NCI-H1930 (cell line): ENCODE measurements at regions not wholly inside any gene's neighbourhood (a gene's known extent, or its start where the extent isn't known, plus 50 kb on each side); places are given as distances from the start of the nearest gene placed in this dataset.

Experiments used
- DNase-seq, 2 experiments: peaks; one replicate each; lab custom pipeline; 2025; lab: John Stamatoyannopoulos, UW

DNA sequence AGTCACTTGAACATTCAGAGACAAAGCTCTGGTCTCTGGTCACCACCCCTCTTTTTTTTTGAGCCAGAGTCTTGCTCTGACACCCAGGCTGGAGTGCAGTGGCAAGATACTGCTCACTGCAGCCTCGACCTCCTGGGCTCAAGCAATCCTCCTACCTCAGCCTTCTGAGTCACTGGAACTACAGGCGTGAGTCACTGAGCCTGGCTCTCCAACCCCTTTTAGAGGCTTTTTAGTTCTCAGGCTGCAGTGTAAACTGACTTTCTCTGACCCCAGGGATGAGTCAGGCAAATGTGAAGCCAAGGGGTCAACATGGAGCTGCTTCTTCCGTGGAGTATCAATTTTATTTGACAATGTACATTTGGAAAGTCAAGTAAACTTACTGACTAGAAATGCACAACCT is 229.2 kb downstream of the PTTG2 start:
- no peak for DNase-seq

DNA sequence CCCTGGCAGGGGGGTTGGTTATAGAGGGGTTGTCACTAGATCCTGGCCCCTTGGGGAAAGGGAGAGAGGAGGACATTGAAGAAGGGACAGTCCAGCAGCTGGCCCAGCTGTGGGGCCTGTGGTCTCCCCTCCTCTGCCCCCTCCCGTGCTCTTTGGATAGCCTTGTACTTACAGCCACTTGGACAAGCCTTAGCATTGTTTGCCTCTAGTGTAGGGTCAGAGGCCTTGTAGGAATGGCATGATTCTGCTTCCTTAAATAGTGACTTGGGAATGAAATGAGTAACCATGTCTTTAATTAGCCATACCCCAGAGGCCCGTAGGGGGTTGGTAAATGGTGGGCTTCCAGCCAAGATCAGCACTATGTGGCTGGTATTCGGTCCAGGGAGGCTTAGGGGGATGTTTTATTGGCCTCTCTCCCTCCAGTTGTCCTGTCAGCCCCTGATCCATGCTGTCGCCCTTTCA is 230.6 kb downstream of the PTTG2 start:
- DNase-seq = no peak

DNA sequence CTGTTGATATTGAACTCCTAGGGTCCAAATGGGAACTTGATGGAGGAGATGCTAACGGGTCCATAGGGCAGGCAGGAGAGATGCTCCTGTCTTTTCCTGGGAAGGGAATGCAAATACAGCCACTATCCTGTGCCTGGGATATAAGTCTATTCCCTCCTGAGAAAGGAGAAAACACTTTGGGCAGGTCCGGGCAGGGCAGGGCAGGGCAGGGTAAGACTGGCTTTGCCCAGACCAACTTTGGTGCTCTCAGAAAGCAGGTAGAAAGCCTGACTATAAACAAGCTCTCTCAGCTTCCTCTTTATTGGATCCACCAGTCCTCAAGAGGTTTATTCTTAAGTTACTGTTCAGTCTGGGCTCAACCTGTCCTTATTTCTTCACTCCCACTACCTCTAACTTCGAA is 232.3 kb downstream of the PTTG2 start:
- DNase-seq = no peak

DNA sequence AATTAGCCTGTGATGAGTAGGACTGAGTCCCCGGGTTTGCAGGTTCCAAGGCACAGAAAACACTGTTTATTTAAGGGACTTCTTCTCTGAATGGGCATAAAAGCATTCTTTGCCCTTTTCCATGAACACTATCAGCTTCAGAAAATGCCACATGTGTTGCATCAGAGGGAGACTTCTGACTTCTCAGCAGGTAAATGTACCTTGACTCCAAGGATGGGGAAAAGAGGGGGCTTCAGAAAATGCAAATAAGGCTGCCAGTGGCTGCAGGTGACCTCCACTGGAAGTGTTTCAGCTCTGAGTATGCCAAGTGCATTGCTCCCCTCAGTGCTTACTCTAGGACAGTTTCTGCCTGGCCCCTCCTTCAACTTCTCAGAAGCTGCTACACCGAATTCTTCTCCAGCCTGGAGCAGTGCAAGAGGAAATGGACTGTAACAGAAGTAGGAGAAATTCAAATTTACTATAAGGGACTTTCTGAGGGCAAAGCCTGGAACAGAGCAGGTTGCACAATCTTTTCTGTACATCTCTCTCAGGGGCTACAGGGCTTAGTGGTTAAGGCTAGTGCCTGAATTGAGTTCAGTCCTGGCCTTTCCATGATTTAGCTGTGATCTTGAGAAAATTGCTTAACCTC is 233.2 kb downstream of the PTTG2 start:
- DNase-seq = no peak

DNA sequence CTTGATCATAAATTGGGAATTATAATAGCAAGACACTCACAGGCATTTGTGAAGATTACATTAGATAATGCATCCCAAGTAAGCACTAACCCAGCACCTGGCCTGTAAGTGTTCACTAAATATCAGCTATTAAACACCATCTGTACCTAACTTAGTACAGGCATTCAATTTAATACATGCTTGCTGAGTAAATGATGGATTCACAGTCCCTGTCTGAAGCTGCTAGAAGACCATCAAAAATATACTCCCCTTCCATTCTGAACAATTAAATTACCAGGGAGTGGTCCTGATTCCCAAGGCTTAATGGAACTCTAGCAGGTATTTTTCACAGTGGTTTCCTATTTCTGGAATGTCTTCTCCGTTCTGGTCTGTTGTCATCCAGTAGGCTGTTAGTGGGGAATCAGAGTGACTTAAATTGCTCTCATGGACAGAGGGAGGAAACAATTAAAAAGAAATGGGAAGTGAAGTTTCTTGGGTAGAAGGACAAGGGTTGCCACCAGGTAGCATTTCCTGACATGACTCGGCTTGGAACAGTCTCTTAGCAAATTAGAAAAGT is 233.9 kb downstream of the PTTG2 start:
- no peak for DNase-seq

DNA sequence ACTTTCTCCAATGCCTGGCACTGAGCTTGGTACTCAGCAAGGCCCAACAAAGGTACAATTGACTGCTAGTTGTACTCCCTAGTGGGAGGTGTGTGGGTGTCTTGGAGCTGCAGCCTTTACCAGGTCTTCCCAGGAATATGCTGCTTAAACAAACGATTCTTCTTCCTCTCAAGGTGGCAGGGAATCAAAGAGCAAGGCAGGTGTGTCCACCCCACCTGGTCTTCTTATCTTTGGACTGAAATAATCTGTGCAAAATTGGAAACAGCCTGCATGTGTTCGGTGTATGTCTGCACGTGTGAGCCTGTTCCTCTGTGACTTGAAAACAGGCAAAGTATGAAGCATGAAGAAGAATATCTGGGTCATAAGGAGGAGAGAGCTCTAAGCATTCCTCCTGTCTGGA is 235.3 kb downstream of the PTTG2 start:
- DNase-seq = no peak

DNA sequence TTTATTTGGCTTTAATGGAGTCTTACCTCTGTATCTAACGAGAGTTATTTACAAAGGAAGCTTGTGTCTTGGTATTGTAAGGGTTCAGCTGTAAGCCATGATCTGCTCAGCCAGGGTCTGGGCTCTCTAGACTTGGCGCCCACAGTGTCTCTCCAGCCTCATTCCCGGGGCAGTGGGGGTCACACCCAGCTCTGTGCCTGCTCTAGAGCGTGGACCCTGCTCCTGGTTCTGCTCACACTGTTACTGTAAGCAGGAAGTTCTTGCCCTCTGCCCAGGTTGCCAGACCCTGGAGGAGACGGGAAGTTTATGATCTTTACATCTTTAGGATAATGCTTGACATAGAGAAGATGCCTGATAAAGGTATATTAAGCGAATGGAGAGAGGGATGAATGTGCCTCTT is 235.7 kb downstream of the PTTG2 start:
- DNase-seq = no peak

DNA sequence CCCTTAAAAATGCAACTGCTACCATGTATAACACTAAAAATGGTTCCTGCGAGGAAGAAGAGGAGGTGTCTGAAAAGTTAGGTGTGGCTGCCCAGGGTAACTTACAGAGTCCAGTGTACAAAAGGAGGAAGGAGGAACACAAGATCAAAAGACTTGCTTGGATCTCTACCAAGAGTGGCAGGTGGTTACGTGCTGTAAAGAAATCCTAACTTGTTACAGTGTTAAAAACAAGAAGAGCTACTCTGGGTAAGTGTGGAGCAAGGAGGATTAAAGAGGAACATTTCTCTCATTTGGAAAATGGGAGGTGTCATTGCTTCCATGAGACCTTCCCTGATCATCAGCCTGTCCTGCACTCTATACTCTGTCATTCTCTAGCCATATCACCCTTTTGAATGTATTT is 242.0 kb downstream of the PTTG2 start:
- no peak for DNase-seq

DNA sequence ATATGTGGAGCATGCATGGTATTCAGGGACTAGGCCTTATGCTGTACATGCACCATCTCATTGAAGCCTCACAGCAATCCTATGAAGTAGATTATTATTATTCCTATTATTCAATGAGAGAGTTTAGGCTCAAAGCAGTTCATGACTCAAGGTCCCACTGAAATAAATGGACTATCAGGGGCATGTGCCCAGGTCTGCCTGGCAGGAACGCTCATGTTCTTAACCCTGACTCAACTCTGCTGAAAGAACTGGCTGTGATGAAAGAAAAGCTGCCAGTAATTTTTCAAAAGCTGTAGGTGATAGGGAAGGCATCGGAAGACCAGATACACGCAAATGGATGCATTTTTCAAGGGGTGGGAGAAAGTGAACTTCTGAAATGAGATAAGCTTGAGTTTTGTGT is 243.4 kb downstream of the PTTG2 start:
- DNase-seq = no peak

DNA sequence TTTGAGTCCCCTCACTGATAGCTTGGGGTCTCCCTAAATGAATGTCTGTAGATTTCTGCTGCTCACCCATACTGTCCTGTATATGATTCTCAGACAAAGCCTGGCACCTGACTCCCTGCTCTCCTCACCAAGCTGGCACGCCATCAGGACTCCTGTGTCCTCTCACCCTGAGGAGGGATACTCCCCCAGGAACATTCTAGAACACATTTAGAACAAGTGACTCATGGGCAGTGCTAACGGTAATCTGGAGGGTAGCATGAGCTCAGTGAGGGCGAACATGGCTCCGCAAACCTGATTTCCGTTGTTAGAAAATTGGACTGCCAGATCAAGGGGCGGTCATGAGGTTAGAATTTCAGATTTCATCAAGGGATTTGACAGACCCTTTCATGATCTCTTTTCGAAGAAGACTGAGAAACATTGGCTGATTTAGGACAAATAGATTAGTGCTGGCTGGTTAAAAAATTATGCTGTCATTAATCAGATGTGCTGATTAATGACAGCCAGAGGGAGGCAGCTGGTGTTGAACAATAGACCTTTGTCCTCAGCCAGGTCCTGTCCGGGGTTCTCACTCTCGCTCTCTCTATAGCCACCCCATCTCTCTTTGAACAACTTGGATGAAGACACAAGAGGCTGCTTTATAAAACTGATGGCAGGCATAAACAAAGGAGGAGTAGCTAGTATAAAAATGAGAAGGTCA is 244.3 kb downstream of the PTTG2 start:
- no peak for DNase-seq

DNA sequence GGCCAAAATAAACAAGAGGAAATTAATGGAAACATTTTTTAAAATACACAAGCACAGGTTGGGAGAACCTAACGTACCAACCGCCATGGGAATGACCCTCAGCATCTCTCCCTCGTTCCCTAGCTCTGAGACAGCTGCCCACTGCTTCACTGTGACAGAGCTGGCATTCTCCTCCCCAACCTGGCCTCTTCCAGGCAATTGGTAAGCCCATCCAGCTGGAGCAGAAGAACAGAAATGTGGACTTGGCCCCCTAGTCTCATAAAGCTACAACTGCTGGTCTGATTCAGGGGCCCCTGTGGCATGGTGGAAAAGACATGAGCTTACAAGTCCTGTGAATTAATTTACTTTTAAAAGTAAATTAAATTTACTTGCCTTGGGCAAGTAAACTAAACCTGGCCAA is 245.1 kb downstream of the PTTG2 start:
- no peak for DNase-seq

DNA sequence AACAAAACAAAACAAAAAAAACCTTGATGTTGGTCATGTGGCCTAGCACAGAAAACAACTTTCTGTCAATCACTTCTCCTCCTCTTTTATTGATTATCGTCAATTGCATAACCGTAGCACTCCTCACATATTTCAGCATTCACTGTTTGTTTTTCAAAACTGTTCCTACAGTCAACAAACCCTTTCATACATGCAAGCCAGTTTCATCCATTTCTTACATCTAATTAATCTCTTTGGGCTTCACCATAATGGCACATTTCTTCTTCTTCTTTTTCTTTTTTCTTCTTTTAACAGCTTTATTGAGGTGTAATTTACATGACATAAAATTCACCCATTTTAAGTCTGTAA is 246.9 kb downstream of the PTTG2 start:
- DNase-seq = no peak

DNA sequence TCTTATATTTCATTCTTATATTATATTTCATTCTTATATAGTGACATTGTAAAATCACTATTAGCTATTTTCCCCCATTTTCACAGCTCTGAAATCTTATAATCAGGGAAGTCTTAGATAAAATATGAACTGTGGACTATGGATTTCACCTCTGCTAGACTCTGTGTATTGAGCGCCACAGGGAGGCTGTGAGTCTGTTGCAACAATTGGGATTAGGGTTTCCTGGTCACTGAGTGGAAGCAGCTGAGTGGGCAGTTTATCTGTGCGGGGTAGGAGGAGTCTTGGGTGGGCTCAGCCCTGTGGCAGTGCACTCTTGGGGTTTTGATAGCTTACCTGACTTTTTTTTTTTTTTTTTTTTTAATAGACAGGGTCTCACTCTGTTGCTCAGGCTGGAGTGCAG is 249.5 kb downstream of the PTTG2 start:
- DNase-seq = no peak

DNA sequence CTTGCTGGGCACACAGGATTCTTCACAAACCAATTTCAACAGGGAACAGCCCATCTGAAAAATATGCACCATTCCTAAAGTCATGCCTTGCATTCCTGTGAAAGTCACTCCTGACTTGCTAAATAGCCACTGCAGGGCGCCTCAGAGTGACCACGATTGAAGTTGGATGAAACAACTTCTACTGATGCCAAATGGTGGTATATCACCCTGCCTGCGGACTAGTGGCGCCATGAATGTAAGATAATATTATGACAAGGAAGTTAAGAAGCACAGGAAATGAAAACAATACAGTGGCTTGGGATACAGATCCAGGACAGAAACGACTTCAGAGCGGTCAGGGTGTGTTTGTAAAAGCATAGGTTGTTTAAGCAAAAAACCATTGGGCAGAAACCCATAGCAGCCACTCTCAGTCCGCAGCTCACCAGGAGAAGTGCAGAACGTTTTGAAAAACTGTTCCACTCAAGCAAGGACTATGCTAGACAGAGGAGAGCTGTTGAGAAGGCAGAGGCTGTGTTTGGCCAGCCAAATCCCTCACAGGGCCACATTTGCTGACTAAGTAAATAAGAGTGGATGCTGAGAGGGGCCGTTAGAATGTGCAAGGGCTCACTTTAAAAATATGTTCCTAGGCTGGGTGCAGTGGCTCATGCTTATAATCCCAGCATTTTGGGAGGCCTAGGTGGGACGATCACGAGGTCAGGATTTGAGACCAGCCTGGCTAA is 250.4 kb downstream of the PTTG2 start:
- no peak for DNase-seq

DNA sequence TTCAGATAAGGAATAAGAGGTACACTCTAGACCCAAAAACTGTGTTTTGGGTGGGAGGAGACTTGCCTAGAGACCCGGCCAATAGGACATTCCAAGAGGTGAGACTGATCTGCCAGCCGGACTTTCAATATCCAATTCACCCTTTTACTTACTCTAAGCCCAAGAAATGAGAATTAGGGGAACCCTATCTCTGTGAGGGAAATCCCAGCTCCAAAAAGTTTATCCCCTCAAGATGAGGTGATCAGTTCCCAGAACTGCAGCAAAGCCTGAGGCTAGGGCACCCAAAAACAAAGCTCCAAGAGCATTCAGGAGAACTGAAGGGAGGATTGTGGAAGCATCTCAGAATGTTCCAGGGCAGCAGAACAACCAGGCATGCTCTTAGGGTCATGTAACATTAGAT is 251.7 kb downstream of the PTTG2 start:
- no peak for DNase-seq

DNA sequence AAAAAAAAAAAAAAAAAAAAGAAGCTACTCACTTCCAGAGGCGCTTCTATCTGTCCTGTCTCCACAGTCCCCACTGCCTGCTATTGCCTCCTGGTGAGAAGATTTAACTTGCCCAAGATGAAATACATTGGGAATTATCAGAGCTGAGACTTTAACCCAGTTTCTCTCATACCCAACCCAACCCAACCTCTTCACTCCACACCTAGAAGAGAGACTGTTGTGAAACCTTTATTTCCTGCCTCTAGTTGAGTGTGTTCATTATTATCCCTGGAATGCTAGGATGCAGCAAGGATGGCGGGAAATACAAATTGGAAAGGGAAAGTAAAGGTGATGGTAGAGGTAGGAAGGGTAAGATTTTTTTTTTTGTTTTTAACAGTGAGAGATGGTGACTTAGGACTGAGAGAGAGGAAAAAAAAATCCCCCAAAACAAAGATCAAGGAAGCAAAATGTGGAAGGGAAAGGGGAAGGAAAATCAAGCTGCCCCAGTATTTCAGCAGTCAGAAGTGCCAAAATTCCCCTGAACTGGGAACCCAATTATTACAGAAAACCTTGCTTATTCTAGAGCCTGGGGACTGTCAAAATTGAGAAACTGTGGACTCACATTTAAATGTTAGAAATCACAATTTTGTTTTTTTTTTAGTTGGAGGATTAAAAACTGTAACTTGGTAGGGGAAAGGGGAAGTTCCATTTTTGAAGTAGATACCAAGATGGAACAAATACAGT is 253.0 kb downstream of the PTTG2 start:
- no peak for DNase-seq

DNA sequence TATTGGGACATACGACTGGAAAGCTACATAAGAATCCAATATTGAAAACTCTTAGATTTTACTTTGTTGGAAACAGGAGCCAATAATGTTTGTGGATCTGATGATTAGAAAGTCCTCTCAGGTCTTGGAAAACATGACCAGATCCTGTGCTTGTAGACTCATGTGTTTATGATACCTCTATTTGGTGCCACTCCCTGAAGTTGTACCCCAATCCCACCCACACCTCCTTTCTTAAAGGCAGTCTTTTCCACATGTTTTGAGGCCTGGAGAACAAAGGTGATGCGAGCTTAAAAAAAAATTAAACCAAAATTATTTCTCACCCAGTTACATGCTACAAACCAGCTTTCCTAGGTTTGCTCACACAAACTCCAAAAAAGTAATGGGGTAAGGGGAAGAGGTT is 262.7 kb downstream of the PTTG2 start:
- no peak for DNase-seq

DNA sequence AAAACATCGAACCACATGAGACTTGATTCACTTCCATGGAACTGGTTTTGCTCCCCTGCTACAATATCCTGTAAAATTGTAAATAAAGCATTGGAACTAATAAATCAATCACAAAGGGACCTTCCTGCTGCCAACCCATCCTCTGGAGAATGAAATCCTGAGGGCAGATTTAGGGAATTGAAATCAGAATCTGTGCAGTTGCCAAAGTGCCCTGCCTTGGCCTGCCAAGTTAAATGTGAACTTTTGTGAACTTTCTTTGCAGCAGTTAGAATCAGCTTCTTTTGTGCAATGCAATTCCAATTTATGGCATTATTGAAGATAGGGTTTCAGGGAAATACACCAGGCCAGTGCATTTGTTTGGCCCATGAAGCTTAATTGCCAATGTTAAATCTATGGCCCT is 263.1 kb downstream of the PTTG2 start:
- no peak for DNase-seq

DNA sequence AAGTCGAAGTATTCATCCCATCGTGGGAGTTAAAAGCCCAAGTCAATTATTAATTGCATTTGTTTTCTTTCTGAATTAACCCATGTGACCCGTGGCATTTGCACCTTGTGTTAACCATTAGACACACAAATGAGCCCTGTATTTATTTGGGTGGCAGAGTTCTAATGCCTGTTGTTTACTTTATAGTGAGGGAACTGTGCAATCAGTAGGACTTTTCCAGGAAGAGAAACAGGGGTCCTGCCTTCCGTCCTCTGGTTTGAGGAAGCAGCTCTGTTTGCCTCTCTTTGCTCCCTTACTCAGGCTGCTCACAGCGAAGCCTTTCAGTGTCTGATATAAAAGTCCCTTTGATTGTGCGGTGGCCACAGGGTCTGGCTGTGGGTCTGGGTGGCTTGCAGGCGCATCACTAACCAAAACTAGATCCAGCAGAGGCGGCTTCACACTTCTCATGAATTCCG is 263.6 kb downstream of the PTTG2 start:
- DNase-seq = no peak

DNA sequence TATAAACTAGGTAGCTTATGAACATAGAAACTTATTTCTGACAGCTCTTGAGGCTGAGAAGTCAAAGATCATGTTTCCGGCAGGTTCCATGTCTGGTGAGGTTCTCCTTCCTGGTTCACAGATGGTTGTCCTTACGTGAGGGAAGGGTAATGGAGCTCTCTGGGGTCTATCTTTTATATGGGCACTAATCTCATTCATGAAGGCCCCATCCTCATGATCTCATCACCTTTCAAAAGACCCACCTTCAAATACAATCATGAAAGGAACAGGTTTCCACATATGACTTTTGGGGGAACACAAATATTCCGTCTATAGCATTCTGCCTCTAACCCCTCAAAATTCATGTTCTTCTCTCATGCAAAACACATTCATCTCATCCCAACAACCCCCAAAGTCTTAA is 264.7 kb downstream of the PTTG2 start:
- no peak for DNase-seq

DNA sequence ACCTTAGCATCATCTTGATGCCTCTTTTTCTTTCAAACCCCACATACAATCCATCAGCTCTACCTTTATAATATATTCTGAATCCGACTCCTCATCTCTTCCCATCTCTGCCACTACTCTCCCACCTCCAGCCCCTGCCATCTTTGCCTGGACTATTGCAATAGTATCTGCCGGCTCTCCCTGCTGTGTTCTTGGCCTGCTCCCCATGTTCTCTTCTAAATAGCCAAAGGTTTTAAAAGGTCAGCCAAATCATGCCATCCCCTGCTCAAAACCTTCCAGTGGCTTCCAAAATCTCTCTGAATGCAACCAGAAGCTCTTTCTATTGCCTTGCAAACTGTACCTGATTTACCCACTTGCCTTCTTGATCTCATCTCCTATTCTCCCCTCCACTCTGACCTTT is 266.0 kb downstream of the PTTG2 start:
- DNase-seq = no peak

DNA sequence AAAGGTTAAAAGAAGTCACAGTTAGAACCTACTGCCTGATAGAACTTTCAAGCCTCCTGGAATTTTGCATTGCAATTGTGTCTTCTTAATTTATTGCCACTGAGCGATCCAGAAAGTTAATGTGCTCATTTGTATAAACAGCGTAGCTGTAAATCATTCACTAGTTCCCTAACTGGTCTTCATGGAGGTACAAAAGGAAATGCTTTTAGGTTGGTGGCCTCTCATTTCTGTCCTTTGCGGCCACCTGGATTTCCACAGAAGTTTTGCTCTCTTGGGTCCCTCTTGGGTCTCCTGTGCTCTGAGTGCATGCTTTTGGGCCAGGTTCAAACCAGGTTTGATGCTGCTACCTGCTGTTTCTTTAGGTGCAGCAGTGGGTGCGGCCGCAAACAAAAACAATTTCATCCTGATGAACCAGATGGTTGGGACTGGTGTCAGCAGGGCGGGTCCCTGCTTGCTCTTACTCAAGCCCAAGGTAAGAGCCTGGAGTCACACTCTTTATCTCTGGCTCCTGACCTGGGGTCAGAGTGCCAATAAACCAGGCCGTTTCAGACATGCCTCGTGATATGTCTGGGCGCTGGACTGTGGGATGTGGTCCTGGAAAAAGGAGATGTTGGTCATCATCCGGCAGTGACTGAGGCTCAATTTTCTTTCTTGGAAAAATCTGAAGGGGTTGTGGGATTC is 270.1 kb downstream of the PTTG2 start:
- DNase-seq = no peak
